Upper lobe of right lung (tissue), 1 donor: ENCODE measurements at regions not wholly inside any gene's neighbourhood (a gene's known extent, or its start where the extent isn't known, plus 50 kb on each side); places are given as distances from the start of the nearest gene placed in this dataset.
"Not testable (repeated sequence)": the region's sequence is repeated elsewhere in the genome, so short reads cannot be mapped to it uniquely, and the experiment has no call there.

ENCODE experiments used
- ATAC-seq: fragments of 200-7000 bp; cut with Tn5 transposase; one replicate; pipeline ENCODE4 v1.9.1; 2020; ENCODE audit warnings: mild to moderate bottlenecking, moderate library complexity
- DNase-seq: peaks from one replicate; pipeline ENCODE4 v3.0.0-alpha.2; 2020
- H3K27ac ChIP-seq: fragments of 200-600 bp; one replicate; pipeline ENCODE4 v1.8.0; 2022
- H3K27me3 ChIP-seq: fragments of 200-600 bp; one replicate; pipeline ENCODE4 v1.8.0; 2022; ENCODE audit warnings: mild to moderate bottlenecking
- H3K36me3 ChIP-seq: fragments of 200-600 bp; one replicate; pipeline ENCODE4 v1.8.0; 2022
- H3K4me1 ChIP-seq: fragments of 200-600 bp; one replicate; pipeline ENCODE4 v1.8.0; 2022
- H3K4me3 ChIP-seq: fragments of 200-600 bp; one replicate; pipeline ENCODE4 v1.8.0; 2022; ENCODE audit warnings: mild to moderate bottlenecking
- H3K9me3 ChIP-seq: fragments of 200-600 bp; one replicate; pipeline ENCODE4 v1.8.0; 2022
- intact Hi-C: fragments of 100-400 bp; cut with DNase I; formaldehyde crosslinking; loops from one replicate; pipeline ENCODE4 v1.11.0; 2022
- TF ChIP-seq, protein P1 (sequence below): fragments of 200-600 bp; IDR thresholded peaks from one replicate; pipeline ENCODE4 v1.8.0; 2022; ENCODE audit warnings: antibody characterized with exemption
- donor health status: DM: no; HTN: yes; CAD: no; lungs with severe emphysema.

DNA sequence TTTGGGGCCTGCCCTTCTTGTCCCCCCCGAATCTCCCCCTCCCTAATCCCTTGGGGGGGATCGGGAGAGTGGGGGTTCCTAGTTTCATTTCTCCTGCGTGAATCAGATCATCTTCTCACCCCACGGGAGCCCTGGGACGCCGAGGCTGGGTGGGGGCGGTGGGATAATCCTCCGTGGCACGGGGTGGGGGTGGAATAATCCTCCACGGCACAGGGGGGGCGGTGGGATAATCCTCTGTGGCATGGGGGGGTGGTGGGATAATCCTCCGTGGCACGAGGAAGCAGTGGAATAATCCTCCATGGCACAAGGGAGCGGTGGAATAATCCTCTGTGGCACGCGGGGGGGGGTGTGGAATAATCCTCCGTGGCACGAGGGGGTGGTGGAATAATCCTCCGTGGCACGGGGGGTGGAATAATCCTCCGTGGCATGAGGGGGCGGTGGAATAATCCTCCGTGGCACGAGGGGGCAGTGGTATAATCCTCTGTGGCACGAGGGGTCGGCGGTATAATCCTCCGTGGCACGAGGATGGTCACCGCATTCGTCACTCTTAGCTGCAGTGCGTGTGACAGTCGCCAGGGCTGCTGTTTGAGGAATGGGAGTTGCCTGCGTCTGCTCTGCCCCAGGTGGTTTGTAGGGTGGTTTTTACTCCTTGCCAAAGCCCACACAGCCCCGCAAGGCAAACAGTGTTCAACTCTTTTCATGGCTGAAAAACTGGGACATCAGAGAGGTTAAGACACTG, 156.9 kb downstream of the LAT start:
- Histone ChIP-seq H3K9me3 (no peaks in the 10 kb centered on the region), H3K27ac (no peak overlapping the region), H3K4me3 (no peak overlapping the region), H3K4me1 (no peaks in the 10 kb centered on the region), H3K36me3 (no peaks in the 10 kb centered on the region), H3K27me3 (no peaks in the 10 kb centered on the region)
- intact Hi-C loops = no loop called here
- DNase-seq (peak; percentile 26), ATAC-seq (no peak)
- TF ChIP-seq, protein P1, sequence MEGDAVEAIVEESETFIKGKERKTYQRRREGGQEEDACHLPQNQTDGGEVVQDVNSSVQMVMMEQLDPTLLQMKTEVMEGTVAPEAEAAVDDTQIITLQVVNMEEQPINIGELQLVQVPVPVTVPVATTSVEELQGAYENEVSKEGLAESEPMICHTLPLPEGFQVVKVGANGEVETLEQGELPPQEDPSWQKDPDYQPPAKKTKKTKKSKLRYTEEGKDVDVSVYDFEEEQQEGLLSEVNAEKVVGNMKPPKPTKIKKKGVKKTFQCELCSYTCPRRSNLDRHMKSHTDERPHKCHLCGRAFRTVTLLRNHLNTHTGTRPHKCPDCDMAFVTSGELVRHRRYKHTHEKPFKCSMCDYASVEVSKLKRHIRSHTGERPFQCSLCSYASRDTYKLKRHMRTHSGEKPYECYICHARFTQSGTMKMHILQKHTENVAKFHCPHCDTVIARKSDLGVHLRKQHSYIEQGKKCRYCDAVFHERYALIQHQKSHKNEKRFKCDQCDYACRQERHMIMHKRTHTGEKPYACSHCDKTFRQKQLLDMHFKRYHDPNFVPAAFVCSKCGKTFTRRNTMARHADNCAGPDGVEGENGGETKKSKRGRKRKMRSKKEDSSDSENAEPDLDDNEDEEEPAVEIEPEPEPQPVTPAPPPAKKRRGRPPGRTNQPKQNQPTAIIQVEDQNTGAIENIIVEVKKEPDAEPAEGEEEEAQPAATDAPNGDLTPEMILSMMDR = no peak

DNA sequence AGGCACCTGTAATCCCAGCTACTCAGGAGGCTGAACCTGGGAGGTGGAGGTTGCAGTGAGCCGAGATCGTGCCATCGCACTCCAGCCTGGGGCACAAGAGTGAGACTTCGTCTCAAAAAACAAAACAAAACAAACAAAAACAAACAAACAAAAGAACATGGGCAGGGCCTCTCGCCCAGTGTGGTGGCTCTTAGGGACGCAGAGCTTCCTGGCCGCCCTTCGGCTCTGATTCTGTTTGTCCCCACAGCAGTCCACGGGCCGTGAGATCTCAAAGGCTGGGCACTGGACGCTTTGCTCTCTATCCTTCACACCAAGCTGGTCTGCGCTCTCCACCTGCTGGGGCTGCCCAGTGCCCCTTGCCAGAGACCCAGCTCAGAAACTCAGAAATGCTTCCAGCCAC, 156.3 kb downstream of the LAT start:
- H3K27me3 ChIP-seq, intact Hi-C loops, H3K27ac ChIP-seq, ATAC-seq, H3K9me3 ChIP-seq, H3K4me1 ChIP-seq, H3K4me3 ChIP-seq, H3K36me3 ChIP-seq: not testable (repeated sequence)
- DNase-seq = peak; percentile 17

DNA sequence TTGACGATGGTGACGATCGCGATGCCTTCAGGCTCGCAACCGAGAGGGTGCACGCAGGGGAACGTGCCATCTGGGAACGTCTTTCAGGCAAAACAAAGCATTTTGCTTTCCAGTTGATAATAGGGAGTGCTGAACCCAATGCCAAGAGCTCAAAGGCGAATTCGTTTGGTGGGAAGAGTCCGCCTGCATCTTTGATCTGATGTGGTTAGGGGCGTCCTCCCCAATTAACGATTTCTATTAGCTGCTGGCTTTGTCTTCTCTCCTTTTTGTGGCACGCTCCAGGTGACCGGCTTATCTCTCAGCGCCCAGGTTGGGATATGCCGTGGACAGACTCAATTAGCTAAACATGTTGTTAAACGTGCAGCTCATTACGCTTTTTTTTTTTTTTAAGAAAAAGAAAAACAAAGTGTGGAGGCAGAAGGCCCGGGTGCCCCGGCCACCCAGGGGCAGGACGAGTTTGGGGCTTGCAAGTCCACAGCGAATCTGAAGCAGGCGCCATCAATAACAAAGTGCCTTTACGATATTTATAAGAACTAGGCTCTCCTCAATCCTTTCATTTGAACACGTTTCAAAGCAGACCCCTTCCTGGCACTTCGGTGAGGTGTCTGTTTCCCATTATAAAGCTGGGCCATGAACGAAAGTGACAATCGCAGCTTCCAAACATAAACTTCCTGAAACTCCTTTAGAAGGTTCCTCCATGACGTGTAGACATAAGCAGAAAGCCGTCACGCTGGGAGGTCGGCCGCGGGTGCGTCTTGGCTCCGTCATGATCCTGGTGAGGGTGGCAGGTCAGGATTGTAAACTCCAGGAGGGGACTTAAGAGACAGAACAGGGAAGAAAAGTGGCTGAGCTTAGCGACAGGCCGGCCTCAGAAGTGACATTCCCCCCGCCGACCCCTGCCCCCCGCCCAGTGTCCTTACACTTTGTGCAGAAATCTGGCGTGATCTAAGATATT, 155.3 kb downstream of the LAT start:
- H3K4me3 ChIP-seq, H3K27me3 ChIP-seq, H3K4me1 ChIP-seq, H3K27ac ChIP-seq, intact Hi-C loops, ATAC-seq, H3K36me3 ChIP-seq, H3K9me3 ChIP-seq: not testable (repeated sequence)
- DNase-seq = peak; percentile 60

DNA sequence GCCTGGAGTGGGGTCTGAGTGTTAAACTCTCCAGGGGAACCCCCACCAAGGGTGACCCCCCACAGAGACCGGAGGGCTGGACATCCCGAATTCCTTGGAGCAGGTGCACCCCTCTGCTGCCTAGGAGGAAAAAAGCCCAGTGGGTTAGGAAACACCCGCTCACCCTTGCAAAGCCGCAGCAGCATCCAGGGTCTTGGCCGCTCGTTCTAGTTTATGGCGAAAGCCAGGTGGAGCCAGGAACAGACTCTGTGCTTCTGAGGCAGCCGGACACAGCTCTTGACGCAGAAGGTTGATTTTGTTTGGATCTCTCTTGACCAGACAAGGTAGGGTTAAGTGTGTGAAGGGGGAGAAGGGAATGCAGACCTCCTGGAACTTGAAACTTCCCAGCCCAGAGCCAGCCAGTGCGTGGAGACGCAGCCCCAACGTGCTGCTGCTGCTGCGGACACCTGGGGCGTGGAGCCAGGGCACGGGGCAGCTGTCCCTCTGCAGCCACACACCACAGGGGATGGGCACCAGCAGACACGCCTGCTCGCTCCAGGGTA, 154.5 kb downstream of the LAT start:
- ATAC-seq (no peak), DNase-seq (peak; percentile 51)
- intact Hi-C loops = no loop called here

DNA sequence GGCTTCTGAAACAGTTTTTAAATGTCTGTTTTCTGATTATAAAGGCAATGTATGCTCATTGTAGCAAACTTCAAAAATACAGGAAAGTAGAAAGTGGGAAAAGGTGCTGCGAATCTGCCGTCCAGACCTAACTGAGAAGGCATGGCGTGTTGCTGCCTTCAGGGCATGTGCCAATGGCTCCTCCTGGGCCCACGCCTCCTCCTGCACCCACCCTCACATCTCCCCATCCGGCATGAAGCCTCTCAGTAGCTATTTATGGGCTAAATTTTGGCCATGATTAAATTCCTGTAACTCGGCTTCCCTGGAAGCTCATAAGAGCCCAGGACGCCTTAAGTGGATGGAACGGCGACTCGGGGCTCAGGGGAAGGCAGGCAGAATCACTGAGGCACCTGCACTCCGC, 153.8 kb downstream of the LAT start:
- H3K27me3 ChIP-seq, ATAC-seq, intact Hi-C loops, H3K36me3 ChIP-seq, H3K9me3 ChIP-seq, H3K4me1 ChIP-seq, H3K4me3 ChIP-seq, H3K27ac ChIP-seq: not testable (repeated sequence)
- peak; percentile 25 for DNase-seq

More for the DNA sequence above, 154.5 kb downstream of the LAT start:
- Histone ChIP-seq H3K9me3 (no peaks in the 10 kb centered on the region), H3K27ac (no peak overlapping the region), H3K36me3 (no peaks in the 10 kb centered on the region), H3K27me3 (no peaks in the 10 kb centered on the region), H3K4me1 (no peaks in the 10 kb centered on the region), H3K4me3 (no peak overlapping the region)
- TF ChIP-seq, protein P1 = no peak

DNA sequence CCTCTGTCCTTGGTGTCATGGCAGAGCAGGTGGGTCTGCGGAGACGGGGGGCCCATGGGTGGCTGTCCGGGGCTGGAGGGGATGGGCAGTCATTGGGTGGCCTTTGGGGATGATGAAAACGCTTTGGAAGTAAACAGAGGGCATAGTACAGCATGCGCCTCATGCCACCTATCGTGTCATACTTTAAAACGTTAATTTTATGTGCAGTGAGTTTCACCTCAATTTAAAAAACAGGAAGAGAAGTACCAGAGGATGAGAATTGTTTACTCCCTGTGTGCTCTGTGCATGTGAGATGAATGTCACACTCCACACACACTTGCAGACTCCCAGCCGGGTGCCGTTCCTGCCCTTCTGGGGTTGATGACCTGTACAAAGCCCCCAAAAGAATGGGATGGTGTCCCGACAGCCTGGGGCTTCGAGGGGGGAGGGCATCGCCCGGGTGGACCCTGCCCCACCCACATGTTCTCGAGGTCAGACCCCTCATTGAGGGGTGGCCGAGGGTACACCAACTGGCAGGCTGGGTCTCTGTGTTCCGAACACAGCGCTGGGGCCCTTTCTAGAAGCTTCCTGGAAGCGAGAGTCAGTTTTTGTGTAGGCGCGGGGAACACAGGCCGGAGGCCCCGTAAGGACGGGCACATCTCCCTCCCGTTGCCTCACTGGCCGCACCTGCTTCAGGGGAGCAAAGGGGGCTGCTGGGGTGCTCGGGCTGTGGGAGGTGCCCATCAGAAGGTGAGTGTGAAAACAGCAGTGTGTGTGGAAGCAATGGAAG, 153.2 kb downstream of the LAT start:
- intact Hi-C loops, H3K27ac ChIP-seq, DNase-seq, H3K27me3 ChIP-seq, H3K36me3 ChIP-seq, ATAC-seq, H3K9me3 ChIP-seq, H3K4me1 ChIP-seq, H3K4me3 ChIP-seq: not testable (repeated sequence)

DNA sequence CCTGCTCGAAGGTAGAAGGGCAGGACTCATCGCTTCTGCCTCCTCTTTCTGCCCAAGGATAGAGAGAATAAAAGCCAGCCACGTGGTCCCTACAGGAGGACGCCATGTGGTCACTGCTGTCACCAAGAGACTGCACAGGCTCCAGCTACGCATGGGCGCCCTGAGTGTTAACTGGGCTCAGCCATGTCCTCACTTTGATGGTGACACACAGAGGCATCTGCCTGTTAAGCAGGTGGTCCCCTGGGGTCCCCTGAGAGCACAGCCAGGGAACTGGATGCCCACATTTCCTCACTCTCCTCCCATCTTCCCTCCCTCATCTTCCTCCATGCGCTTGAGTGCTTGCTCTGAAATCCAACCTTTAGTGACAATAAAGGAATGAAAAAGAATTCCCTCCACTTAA, 152.6 kb downstream of the LAT start:
- H3K4me1 ChIP-seq, H3K27ac ChIP-seq, H3K4me3 ChIP-seq, ATAC-seq, H3K36me3 ChIP-seq, intact Hi-C loops, H3K27me3 ChIP-seq, H3K9me3 ChIP-seq: not testable (repeated sequence)
- peak; percentile 19 for DNase-seq

DNA sequence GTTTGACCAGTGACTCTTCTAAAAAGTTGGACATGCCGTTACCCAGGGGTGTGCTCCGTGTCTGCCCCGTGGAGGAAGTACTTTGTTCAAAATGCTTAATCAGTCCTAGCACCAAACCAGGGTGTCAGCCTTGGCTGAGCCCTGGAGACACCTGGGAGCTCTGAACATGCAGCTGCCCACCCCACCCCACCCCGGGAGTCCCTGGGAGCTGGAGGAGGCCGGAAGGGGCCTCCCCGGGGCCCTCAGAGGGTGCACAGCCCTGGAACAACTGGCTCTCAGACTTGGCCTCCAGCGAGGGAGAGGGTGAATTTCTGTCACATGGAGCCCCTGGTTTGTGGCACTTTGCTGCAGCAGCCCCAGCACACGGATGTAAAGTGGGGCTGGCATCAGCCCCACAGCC, 152.1 kb downstream of the LAT start:
- intact Hi-C loops, H3K9me3 ChIP-seq, H3K27ac ChIP-seq, H3K27me3 ChIP-seq, H3K4me1 ChIP-seq, H3K4me3 ChIP-seq, ATAC-seq, H3K36me3 ChIP-seq: not testable (repeated sequence)
- peak; percentile 41 for DNase-seq

DNA sequence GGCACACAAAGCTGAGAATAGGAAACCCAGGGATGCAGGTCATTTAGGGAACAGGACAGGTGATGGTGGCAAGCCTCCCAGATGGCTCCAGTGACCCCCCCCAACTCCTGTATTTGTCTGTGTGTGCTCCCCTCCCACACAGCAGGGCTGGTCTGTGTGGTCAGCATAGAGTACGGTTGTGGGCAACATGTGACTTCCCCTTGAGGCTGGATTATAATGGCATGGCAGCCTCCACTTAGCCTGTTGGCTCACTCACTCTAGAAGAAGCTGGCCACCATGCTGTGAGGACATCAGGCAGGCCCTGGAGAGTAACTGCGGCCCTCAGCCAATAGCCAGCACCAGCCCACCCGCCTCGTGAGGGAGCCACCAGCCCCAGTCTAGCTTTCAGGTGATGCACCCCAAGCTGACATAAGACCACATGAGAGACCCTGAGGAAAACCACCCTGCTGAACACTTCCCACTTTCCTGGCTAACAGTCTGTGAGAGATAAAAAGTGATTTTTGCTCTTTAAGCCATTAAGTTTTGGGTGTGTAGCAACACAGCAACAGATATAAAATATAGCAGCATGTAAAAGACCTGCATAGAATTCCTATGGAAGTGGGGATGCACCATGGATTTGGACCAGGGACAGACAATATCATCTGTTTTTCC, 151.3 kb downstream of the LAT start:
- peak; percentile 46 for DNase-seq
- ATAC-seq = peak; percentile 39
- H3K36me3 ChIP-seq, H3K27me3 ChIP-seq, intact Hi-C loops, H3K4me1 ChIP-seq, H3K4me3 ChIP-seq, H3K9me3 ChIP-seq, H3K27ac ChIP-seq: not testable (repeated sequence)

DNA sequence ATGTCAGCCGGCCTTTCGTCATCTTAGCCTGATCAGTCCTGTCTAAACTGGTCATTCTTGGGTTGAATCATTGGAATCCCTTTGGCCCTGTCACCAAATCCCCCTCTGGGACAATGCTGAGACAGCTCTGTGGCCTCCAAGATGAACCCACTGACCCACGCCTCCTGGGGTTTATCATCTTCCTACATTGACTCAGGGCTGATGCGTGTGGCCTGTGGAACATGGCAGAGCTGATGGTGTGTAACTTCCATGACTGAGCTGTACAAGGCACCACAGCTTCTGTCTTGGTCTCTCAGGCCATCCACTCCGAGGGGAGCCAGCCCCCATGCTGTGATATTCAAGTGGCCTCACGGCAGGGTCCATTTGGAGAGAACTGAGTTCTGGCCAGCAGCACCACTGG, 150.2 kb downstream of the LAT start:
- not testable (repeated sequence) for H3K9me3 ChIP-seq, H3K27me3 ChIP-seq

More for the DNA sequence above, 150.2 kb downstream of the LAT start:
- DNase-seq, H3K27ac ChIP-seq, ATAC-seq, H3K36me3 ChIP-seq, H3K4me1 ChIP-seq, H3K4me3 ChIP-seq, intact Hi-C loops: not testable (repeated sequence)
